HCT116 (cell line): ENCODE measurements at regions not wholly inside any gene's neighbourhood (a gene's known extent, or its start where the extent isn't known, plus 50 kb on each side); places are given as distances from the start of the nearest gene placed in this dataset.

Experiments
- ATAC-seq: fragments of 200-7000 bp; cut with Tn5 transposase; 2 replicates; pipeline ENCODE4 v1.9.1; 2020; ENCODE audit warnings: mild to moderate bottlenecking, moderate library complexity
- BruUV-seq: library from RNA; stranded (reverse); fragments of 400-500 nt; replicated peaks from 2 replicates; lab custom pipeline; 2021; lab: Mats Ljungman, UMichigan
- CTCF ChIA-PET: fragments of 300-600 bp; sonication (Branson Sonifier 250); formaldehyde crosslinking; loops from one replicate; lab custom pipeline; 2021; ENCODE audit warnings: antibody characterized with exemption; lab: Charles Lee
- POLR2A ChIA-PET: fragments of 300-600, 350-600 bp; sonication (Branson Sonifier 250); formaldehyde crosslinking; loops from one replicate; lab custom pipeline; 2021; ENCODE audit warnings: antibody characterized with exemption; lab: Charles Lee
- RAD21 ChIA-PET, 2 experiments: fragments of 300-600 bp; sonication (Branson Sonifier 250); formaldehyde crosslinking; loops; one replicate each; lab custom pipeline; 2023; ENCODE audit warnings: low total read pairs in 2 of 2; ENCODE audit not compliant: uncharacterized antibody in 2 of 2, unreplicated experiment in 2 of 2, low non-redundant PET in 1 of 2; lab: Charles Lee
- DNase-seq: peaks from one replicate; pipeline ENCODE4 v3.0.0-alpha.2; 2010; ENCODE audit warnings: low read depth, low spot score
- H2AFZ ChIP-seq: fragments of 200-600 bp; shearing (Covaris generic), sonication (generic); 2 replicates; pipeline ENCODE4 v1.6.1; 2017; ENCODE audit warnings: low read depth, mixed run types, mixed read lengths, antibody characterized with exemption, low read length; ENCODE audit not compliant: poor library complexity, severe bottlenecking
- H3K27ac ChIP-seq: 2 replicates; pipeline ENCODE4 v1.5.1; 2012; ENCODE audit warnings: low read depth, low read length
- H3K27me3 ChIP-seq: fragments of 200-600 bp; sonication (generic); 2 replicates; pipeline ENCODE4 v1.6.1; 2016; ENCODE audit warnings: mixed run types, low read length, mixed read lengths; ENCODE audit not compliant: insufficient read depth
- H3K36me3 ChIP-seq, 2 experiments: fragments of 200-500 bp in 1 of 2; fragments of 200-600 bp in 1 of 2; sonication (Bioruptor generic) in 1 of 2; sonication (generic) in 1 of 2; 2 replicates each; pipeline versions ENCODE4 v1.5.1 to v1.6.1; 2014 to 2016; ENCODE audit warnings: low read length in 2 of 2, inconsistent platforms in 1 of 2, mixed read lengths in 1 of 2, mixed run types in 1 of 2; ENCODE audit not compliant: insufficient read depth in 2 of 2, control insufficient read depth in 1 of 2
- H3K4me1 ChIP-seq, 2 experiments: fragments of 200-600 bp in 1 of 2; sonication (generic) in 1 of 2; 2 replicates each; pipeline versions ENCODE4 v1.5.1 to v1.6.1; 2012 to 2017; ENCODE audit warnings: low read length in 2 of 2, inconsistent platforms in 1 of 2, mild to moderate bottlenecking in 1 of 2, mixed read lengths in 1 of 2, mixed run types in 1 of 2, moderate library complexity in 1 of 2; ENCODE audit not compliant: insufficient read depth in 2 of 2, control insufficient read depth in 1 of 2
- H3K4me2 ChIP-seq: fragments of 200-600 bp; sonication (generic); 2 replicates; pipeline ENCODE4 v1.6.1; 2017; ENCODE audit warnings: mixed run types, low read length, mixed read lengths
- H3K4me3 ChIP-seq, 2 experiments: fragments of 200-600 bp in 1 of 2; sonication (generic) in 1 of 2; replicated peaks in 1 of 2; 2 replicates each; pipeline ENCODE4 v1.5.1; 2011 to 2016; ENCODE audit warnings: low read length in 2 of 2, control low read depth in 1 of 2, low read depth in 1 of 2, mild to moderate bottlenecking in 1 of 2, mixed read lengths in 1 of 2, mixed run types in 1 of 2
- H3K79me2 ChIP-seq: fragments of 200-600 bp; sonication (generic); 2 replicates; pipeline ENCODE4 v1.6.1; 2017; ENCODE audit warnings: mild to moderate bottlenecking, mixed run types, low read length, moderate library complexity, mixed read lengths; ENCODE audit not compliant: insufficient read depth
- H3K9ac ChIP-seq: fragments of 200-600 bp; sonication (generic); 2 replicates; pipeline ENCODE4 v1.6.1; 2016; ENCODE audit warnings: low read length, mixed read lengths
- H3K9me2 ChIP-seq: fragments of 200-600 bp; sonication (generic), shearing (Covaris generic); 2 replicates; pipeline ENCODE4 v1.6.1; 2017; ENCODE audit warnings: mixed run types, mild to moderate bottlenecking, moderate library complexity; ENCODE audit not compliant: insufficient read depth
- H3K9me3 ChIP-seq, 2 experiments: fragments of 200-500 bp in 1 of 2; fragments of 200-600 bp in 1 of 2; sonication (Bioruptor generic) in 1 of 2; sonication (generic) in 1 of 2; 2 replicates each; pipeline ENCODE4 v1.6.1; 2014 to 2017; ENCODE audit warnings: low read length in 2 of 2, mixed read lengths in 2 of 2, inconsistent platforms in 1 of 2, low read depth in 1 of 2, mild to moderate bottlenecking in 1 of 2, mixed run types in 1 of 2, moderate library complexity in 1 of 2; ENCODE audit not compliant: control insufficient read depth in 1 of 2, insufficient read depth in 1 of 2
- H4K20me1 ChIP-seq: fragments of 200-600 bp; sonication (generic), shearing (Covaris generic); 2 replicates; pipeline ENCODE4 v1.6.1; 2017; ENCODE audit warnings: mixed run types, mild to moderate bottlenecking, moderate library complexity; ENCODE audit not compliant: insufficient read depth
- CBX3 ChIP-seq: IDR thresholded peaks from 2 replicates; pipeline ENCODE4 v1.6.1; 2012; ENCODE audit warnings: low read depth
- CTCF ChIP-seq, 3 experiments: fragments of 200-600 bp in 1 of 3; sonication (generic) in 1 of 3; IDR thresholded peaks in 2 of 3; conservative IDR thresholded peaks in 1 of 3; 2 replicates each; pipeline ENCODE4 v1.5.1; 2012 to 2017; ENCODE audit warnings: low read depth in 2 of 3, low read length in 2 of 3, antibody characterized with exemption in 1 of 3, borderline replicate concordance in 1 of 3, control low read depth in 1 of 3, mild to moderate bottlenecking in 1 of 3, mixed read lengths in 1 of 3, mixed run types in 1 of 3, moderate library complexity in 1 of 3; ENCODE audit not compliant: insufficient read depth in 1 of 3
- EGR1 ChIP-seq: IDR thresholded peaks from 2 replicates; pipeline ENCODE4 v1.6.1; 2012; ENCODE audit warnings: low read depth
- EZH2 ChIP-seq: fragments of 200-600 bp; sonication (generic); IDR thresholded peaks from 2 replicates; pipeline ENCODE4 v1.6.1; 2017; ENCODE audit warnings: antibody characterized with exemption, mixed run types
- FOSL1 ChIP-seq: IDR thresholded peaks from 2 replicates; pipeline ENCODE4 v1.6.1; 2012; ENCODE audit warnings: low read depth
- POLR2AphosphoS5 ChIP-seq: IDR thresholded peaks from 2 replicates; pipeline ENCODE4 v1.6.1; 2011; ENCODE audit warnings: mild to moderate bottlenecking, low read depth, low read length, moderate library complexity
- RAD21 ChIP-seq: IDR thresholded peaks from 2 replicates; pipeline ENCODE4 v1.6.1; 2012; ENCODE audit warnings: low read depth, mild to moderate bottlenecking
- TCF7L2 ChIP-seq: IDR thresholded peaks from 2 replicates; pipeline ENCODE4 v1.7.0; 2011; ENCODE audit warnings: borderline replicate concordance, inconsistent platforms; ENCODE audit not compliant: insufficient read depth, insufficient read length; ENCODE audit errors: extremely low read depth
- ZNF274 ChIP-seq: fragments of 200-500 bp; sonication (Bioruptor generic); IDR thresholded peaks from 2 replicates; pipeline ENCODE4 v1.6.1; 2014; ENCODE audit warnings: mild to moderate bottlenecking, low read depth, low read length, inconsistent platforms
- intact Hi-C: fragments of 100-400 bp; cut with micrococcal nuclease; formaldehyde crosslinking; loops from 2 replicates; pipeline ENCODE4 v1.10.0; 2022
- TF ChIP-seq, protein P1 (sequence below): IDR thresholded peaks from 2 replicates; pipeline ENCODE4 v1.6.1; 2012; ENCODE audit warnings: low read depth
- TF ChIP-seq, protein P2 (sequence below): IDR thresholded peaks from 2 replicates; pipeline ENCODE4 v1.6.1; 2012
- TF ChIP-seq, protein P3 (sequence below): IDR thresholded peaks from 2 replicates; pipeline ENCODE4 v1.6.1; 2011; ENCODE audit warnings: mild to moderate bottlenecking, low read length, moderate library complexity; ENCODE audit not compliant: insufficient replicate concordance; ENCODE audit errors: extremely low read depth

- TF ChIP-seq, protein P1, sequence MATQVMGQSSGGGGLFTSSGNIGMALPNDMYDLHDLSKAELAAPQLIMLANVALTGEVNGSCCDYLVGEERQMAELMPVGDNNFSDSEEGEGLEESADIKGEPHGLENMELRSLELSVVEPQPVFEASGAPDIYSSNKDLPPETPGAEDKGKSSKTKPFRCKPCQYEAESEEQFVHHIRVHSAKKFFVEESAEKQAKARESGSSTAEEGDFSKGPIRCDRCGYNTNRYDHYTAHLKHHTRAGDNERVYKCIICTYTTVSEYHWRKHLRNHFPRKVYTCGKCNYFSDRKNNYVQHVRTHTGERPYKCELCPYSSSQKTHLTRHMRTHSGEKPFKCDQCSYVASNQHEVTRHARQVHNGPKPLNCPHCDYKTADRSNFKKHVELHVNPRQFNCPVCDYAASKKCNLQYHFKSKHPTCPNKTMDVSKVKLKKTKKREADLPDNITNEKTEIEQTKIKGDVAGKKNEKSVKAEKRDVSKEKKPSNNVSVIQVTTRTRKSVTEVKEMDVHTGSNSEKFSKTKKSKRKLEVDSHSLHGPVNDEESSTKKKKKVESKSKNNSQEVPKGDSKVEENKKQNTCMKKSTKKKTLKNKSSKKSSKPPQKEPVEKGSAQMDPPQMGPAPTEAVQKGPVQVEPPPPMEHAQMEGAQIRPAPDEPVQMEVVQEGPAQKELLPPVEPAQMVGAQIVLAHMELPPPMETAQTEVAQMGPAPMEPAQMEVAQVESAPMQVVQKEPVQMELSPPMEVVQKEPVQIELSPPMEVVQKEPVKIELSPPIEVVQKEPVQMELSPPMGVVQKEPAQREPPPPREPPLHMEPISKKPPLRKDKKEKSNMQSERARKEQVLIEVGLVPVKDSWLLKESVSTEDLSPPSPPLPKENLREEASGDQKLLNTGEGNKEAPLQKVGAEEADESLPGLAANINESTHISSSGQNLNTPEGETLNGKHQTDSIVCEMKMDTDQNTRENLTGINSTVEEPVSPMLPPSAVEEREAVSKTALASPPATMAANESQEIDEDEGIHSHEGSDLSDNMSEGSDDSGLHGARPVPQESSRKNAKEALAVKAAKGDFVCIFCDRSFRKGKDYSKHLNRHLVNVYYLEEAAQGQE: no peak
Observed at GRCh38 chr11:42770444-42771065, 541.2 kb upstream of the API5 start (continued).

- Histone ChIP-seq H3K36me3 (no peaks in the 10 kb centered on the region), H3K27me3 (no peaks in the 10 kb centered on the region), H3K27ac (no peak overlapping the region), H3K79me2 (no peaks in the 10 kb centered on the region), H3K9me3 (peaks cover 6 to 11% of the 10 kb centered on the region in 2 experiments; a peak in 2 of 4 replicates), H3K9ac (no peak overlapping the region), H3K4me2 (no peak overlapping the region), H3K4me3 (no peak overlapping the region), H3K4me1 (no peaks in the 10 kb centered on the region), H2AFZ (no peak overlapping the region), H4K20me1 (no peaks in the 10 kb centered on the region), H3K9me2 (no peaks in the 10 kb centered on the region)
- TF ChIP-seq ZNF274 (no peak), EGR1 (no peak), FOSL1 (no peak), RAD21 (no peak), TCF7L2 (no peak), POLR2AphosphoS5 (no peak), CTCF (IDR thresholded peaks at IDR 0.05 in 2 of 3, conservative IDR thresholded peaks at IDR 0.05 in 1 of 3; ENCODE audit: borderline replicate concordance in 1 of 3, insufficient read depth in 1 of 3, low read depth in 2 of 3, low read length in 2 of 3) (no peak), CBX3 (no peak), EZH2 (no peak)
- TF ChIP-seq, protein P2, sequence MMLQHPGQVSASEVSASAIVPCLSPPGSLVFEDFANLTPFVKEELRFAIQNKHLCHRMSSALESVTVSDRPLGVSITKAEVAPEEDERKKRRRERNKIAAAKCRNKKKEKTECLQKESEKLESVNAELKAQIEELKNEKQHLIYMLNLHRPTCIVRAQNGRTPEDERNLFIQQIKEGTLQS: no peak
- TF ChIP-seq, protein P3, sequence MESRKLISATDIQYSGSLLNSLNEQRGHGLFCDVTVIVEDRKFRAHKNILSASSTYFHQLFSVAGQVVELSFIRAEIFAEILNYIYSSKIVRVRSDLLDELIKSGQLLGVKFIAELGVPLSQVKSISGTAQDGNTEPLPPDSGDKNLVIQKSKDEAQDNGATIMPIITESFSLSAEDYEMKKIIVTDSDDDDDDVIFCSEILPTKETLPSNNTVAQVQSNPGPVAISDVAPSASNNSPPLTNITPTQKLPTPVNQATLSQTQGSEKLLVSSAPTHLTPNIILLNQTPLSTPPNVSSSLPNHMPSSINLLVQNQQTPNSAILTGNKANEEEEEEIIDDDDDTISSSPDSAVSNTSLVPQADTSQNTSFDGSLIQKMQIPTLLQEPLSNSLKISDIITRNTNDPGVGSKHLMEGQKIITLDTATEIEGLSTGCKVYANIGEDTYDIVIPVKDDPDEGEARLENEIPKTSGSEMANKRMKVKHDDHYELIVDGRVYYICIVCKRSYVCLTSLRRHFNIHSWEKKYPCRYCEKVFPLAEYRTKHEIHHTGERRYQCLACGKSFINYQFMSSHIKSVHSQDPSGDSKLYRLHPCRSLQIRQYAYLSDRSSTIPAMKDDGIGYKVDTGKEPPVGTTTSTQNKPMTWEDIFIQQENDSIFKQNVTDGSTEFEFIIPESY: no peak
- no peak for DNase-seq
- ChIA-PET RAD21 (no interaction called here), POLR2A (no interaction called here), CTCF (no interaction called here)
- intact Hi-C loops: loop anchor here (5.0 kb wide), 1 partner anchor 504 kb away; no protein-coding TSS in a partner anchor
- ATAC-seq: no peak
- no TSS peak for BruUV-seq
Observed at GRCh38 chr11:42772886-42773285, 538.9 kb upstream of the API5 start.
